GM21717 (cell line): ENCODE measurements at regions not wholly inside any gene's neighbourhood (a gene's known extent, or its start where the extent isn't known, plus 50 kb on each side); places are given as distances from the start of the nearest gene placed in this dataset.

ENCODE experiments used
- ATAC-seq: cut with Tn5 transposase; IDR thresholded peaks from one replicate; pipeline ENCODE4 v1.9.1; 2021; ENCODE audit warnings: mild to moderate bottlenecking, moderate library complexity; ENCODE audit not compliant: unreplicated experiment

- ATAC-seq: no peak
Observed at GRCh38 chr9:87436716-87437115, 61.0 kb upstream of the DAPK1 start.

DNA sequence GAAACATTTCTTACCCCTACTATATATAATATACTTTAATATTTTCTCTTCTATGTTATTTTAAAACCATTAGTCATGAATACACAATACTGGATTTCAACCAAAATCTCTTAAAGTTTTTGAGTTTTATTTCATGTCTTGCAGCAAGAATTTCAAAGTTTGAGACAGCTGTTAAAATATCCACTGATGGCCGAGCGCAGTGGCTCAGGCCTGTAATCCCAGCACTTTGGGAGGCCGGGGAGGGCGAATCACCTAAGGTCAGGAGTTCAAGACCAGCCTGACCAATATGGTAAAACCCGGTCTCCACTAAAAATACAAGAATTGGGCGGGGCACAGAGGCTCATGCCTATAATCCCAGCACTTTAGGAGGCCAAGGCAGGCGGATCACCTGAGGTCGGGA lies 59.7 kb upstream of the DAPK1 start:
- no peak for ATAC-seq

GRCh38 chr9:87441251-87441650 lies 56.4 kb upstream of the DAPK1 start:
- ATAC-seq: no peak

DNA sequence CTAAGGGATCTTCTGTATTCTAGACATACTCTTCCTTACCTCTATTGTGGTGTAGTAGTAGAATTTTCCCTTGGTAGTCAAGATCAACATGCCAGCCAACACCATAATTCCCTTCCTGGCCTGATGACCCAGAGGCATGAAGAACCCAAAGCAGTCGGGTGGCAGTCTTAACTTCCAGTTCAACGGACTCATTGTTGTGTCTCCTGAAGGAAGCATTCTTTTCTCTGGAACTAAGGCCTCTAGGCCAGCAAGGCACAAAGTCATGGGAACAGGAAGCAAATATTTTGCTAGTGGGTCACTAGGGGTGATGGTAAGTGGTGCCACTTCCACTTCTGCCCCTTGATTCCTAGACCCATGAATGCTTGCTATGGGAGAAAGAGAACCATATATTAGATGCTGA lies 55.2 kb upstream of the DAPK1 start:
- ATAC-seq: no peak

GRCh38 chr9:87443006-87443405 lies 54.7 kb upstream of the DAPK1 start:
- no peak for ATAC-seq

GRCh38 chr9:87443461-87443860 lies 54.2 kb upstream of the DAPK1 start:
- ATAC-seq: no peak

DNA sequence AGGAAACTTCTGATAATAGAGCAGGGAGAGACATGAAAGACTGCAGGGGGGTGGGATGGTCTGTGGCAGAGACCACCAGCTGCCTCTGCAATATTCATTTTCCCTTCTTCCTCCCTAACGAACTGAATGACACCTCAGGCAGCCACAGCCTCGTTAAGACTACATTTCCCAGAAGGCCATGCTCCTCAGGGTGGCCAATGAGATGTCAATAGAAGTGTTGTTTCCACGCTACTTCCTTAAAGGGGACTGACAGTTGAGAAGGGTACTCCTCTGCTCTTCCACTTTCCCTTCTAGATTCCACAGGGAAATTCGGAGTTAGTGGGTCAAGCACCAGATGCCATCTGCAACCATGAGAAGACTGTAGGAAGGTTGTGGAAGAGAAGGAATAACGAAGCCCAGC lies 52.0 kb upstream of the DAPK1 start:
- ATAC-seq: peak; percentile 75

GRCh38 chr9:87446527-87446926 lies 51.1 kb upstream of the DAPK1 start:
- no peak for ATAC-seq

GRCh38 chr9:87447547-87448432 lies 49.9 kb upstream of the DAPK1 start:
- ATAC-seq: no peak
